ENCODE measurements at regions not wholly inside any gene's neighbourhood (a gene's known extent, or its start where the extent isn't known, plus 50 kb on each side); places are given as distances from the start of the nearest gene placed in this dataset.

DNA sequence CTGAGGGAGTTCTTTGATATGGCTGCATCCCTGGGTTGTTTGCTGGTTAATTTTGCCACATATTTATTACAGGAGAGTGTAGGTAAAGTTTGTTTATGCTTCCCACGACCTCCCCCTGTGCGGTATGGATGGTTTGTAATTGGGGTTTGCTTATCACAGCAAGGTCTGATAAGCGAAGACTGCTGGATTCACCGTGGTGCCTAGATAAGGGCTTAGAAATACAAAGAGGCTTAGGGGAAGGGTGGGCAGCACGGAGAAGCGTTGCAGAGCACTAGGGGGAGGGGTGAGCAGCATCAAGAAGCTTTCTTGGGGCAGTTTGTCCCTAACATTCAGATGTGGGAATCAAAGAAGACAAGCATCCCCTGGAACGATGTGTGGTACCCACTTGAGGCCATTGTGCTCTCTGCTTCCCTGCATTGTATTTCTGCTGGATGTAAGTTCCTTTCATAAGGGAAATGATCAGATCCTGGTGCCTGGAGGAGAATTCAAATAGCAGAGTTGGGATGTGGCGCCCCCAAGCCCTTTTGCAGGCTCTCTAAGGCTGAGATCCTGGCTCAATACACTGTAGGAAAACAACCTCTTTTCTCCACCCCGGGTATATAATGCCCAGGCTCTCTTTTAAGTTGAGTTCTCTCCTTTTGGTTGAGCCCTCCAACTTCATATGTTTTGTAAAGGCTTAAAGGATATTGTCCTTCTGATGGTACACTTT is 598.1 kb upstream of the ADGRL4 start:
- DNase-seq: no peak

DNA sequence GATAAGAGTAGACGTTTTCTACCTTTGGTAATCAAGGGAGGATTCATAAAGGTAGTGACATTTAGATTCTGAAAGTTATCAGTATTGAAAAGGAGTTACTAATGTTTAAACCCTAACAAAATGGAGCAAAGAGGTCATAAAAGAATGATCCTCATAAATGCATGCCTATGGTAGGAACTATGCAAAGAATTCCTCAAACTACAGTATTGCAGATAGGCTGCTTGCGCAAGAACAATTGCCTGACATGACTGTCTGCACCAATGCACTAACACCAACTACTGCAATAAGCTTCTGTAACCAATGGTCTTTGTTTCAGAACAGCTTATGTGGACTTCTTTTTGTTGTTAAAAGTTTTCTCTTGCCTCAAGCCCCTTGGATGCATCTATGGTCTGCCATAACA is 597.3 kb upstream of the ADGRL4 start:
- DNase-seq: no peak

DNA sequence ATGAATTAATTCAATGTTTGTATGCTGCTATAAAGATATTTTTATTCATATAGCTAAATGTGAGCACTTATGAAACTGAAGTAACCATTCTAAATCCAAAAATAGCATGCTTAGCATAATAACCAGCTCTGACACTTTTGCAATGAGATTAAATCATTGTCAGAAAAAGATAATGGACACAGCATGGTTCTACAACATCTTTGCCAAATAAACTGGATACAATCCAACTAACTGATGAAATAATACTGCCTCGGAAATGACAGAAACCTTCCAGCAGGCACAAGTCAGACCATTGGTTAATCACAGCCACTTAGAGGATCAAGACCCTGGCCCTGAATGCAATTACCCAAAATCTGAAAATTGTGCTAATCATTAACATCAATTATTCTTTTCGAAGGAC is 592.7 kb upstream of the ADGRL4 start:
- peak; percentile 21 to 53 for DNase-seq

DNA sequence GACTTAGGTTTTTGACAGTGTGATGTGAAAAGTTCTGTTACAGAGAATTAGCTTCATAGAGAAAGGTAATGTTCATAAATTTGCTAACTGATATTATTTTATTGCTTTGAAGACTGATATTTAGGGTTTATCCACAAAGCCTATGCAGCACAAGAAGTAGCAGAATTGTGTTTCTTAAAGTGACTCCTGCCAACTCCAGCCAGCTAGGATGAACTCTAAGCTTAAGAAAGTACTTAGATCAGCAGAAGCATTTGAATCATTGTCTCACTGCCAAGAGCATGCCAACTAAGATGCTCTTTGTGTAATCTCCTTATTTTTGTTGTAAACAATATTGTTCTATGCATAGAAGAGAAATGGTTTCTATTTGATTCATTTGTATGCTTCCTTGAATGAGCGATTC is 589.4 kb upstream of the ADGRL4 start:
- DNase-seq: no peak

DNA sequence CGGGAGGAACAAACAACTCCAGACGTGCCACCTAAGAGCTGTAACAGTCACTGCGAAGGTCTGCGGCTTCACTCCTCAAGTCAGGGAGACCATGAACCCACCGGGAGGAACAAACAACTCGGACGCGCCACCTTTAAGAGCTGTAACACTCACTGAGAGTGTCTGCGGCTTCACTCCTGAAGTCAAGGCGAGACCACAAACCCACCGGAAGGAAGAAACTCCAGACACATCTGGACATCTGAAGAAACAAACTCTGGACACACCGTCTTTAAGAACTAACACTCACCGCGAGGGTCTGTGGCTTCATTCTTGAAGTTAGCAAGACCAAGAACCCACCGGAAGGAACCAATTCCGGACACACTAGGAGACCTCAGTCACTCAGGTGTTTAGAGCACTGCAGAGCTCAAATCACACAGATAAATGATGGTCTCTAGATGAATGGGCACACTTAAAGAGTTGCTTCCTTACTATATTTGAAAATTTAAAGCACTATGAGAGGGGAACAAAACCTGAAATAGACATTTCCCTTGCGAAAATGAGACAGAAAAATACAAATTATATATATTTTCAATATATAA is 587.7 kb upstream of the ADGRL4 start:
- no peak for DNase-seq

DNA sequence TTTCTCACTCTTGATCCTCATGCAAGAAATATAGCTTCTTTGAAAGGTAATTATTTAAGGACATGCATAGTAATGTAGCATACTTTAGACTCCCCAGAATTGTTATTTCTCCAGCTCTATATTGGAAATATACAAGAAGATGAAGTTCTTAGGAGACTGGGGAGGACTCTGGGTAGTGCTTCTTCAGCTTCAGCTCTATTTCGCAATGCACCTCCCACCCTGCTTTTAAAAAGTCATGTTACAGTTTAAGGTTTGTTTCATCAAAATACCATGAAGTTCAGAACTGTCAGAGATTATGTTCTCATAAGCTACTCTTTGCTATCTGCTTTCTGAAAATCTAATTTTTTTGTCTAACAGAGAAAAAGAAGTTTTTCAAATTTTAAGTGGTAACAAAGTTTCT is 586.2 kb upstream of the ADGRL4 start:
- no peak for DNase-seq

DNA sequence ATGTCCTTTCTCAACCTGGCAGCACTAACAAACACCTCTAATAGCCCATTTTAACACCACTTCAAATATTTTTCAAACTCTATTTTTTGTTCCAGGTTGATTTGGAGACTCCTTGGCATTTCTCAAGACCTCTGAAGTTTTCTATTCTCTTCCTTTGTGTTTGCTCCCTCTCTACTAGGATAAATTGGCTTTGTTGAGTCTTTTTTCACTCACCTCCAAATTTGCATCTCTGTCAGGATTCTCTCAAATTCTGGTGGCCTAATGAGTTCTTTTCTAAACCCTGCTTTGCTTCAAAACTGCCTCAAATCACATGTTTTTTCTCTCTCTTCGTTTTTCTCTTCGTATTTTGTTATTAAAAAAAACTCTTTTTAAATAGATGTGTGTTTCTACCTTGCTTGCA is 582.2 kb upstream of the ADGRL4 start:
- DNase-seq: no peak

DNA sequence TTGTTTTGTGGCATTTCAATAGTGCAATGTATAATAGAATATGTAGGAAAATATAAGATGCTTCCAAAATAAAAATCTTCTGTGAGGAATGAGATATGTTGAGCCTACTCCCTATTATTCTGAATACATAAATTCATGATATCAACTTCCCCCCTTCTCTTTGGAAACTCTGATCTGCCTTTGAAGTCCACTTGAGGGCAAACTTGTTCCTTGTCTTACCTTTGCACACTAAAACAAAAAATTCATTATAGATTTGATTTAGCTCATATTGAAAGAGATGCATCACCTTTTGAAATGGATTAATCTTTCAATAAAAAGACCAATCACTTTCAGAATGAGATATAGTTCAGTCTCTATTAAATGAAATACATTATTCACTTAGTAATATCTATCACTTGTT is 580.7 kb upstream of the ADGRL4 start:
- DNase-seq: no peak

DNA sequence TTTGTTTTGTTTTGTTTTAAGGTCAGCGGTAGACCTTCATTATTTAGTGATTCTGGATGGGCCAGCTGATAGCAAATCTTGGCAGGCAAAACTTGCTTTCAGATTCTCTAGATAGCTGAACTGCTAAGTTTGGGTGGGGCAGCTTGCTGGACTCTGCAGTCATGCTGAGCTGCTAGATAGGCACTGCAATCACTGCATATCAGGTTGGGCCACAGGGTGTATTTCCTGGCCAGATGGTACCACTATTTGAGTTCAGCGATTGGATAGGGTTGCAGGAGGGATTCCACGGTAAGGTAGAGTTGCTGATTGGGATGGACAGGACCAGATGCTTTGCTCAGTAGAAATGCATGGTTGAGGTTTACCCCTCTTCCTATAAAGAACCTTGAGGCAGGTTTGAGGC is 579.3 kb upstream of the ADGRL4 start:
- DNase-seq: no peak

DNA sequence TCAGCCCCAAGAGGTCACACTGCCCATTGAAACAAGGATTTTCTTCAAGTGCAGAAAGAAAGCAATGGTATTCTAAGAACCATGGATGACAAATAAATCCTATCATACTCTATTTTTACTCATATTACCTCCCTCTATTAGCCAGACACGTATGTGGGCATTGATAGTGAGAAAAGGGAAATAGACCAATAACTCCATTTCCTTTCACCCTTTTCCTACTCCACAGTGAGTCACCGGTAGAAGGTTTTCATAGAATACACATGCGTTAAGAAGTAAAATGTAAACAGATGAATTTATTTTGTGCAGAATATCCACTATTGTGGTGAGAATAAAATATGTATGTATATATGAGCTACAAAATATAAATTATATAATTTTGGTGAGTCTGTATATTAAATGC is 568.9 kb upstream of the ADGRL4 start:
- DNase-seq: no peak

DNA sequence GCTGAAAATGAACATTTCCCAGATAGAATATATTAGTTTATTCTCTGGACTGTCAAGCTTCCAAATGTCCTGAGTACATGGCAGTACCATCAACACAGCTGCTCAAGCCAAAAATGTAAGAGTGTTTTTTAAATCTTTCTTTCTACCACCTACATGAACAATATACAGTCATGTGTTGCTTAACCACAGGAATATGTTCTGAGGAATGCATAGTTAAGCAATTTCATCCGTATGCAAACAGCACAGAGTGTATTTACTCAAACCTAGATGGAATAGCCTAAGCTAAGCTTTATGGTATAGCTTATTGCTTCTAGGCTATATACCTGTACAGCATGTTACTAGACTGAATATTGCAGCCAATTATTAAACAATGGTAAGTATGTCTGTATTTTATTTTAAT is 561.9 kb upstream of the ADGRL4 start:
- no peak for DNase-seq

DNA sequence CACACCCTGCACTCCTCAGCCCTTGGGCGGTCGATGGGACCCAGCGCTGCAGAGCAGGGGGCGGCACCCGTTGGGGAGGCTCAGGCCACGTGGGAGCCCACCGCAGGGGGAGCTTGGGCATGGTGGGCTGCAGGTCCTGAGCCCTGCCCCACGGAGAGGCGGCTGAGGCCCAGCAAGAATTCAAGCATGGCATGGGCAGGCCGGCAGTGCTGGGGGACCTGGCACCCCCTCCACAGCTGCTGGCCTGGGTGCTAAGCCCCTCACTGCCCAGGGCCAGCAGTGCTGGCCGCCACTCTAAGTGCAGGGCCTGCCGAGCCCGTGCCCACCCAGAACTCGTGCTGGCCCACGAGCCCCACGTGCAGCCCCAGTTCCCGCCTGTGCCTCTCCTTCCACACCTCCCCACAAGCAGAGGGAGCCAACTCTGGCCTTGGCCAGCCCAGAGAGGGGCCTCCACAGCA is 555.0 kb upstream of the ADGRL4 start:
- no peak for DNase-seq

DNA sequence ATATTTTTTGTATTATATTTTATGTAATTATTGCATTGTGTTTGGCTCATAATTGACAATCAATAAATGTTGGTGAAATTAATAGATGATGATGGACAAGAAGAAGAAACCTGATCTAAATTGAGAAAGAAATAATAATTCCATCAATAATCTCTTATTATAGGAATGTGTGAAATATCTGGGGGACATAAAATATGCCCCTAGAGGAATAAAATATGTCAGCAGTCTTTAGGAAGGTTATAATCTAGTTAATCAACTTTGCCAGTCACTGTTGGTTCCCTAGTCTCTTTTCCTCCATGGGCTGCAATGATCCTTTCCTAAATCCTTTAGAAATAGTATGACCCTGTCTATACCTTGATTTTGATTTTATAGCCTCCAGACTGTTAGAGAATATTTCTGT is 549.7 kb upstream of the ADGRL4 start:
- no peak for DNase-seq

DNA sequence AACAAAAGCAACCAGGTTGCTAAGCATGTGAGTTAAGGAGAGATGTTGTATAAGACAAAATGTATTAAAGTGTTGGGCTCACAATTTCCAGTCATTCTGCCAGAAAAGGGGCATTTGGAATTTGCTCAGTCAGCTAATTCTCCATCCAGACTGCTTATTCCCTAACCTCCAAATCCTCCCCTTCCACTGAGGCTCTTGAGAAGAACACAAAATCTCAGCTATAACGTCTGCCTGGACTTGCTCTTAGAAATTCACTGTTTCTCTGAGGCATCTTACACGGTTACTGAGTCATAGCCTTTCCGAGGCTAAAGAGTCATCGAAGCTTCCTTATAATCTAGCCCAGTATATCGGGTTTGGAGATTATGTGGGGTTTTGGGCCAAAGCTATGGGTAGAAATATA is 548.2 kb upstream of the ADGRL4 start:
- no peak for DNase-seq

DNA sequence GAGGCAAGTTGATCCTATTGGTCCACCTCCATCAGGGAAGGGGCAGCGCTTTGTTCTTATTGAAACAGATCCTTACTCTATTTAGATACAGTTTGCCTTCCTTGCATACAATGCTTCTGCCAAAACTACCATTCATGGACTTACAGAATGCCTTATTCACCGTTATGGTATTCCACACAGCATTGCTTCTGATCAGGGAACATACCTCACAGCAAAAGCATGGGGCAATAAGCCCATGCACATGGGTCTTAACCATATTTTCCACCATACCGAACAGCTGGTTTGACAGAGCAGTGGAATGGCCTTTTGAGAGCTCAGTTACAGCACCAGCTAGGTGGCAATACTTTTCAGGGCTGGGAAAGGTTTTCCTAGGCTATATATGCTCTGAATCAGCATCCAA is 544.8 kb upstream of the ADGRL4 start:
- DNase-seq: no peak

DNA sequence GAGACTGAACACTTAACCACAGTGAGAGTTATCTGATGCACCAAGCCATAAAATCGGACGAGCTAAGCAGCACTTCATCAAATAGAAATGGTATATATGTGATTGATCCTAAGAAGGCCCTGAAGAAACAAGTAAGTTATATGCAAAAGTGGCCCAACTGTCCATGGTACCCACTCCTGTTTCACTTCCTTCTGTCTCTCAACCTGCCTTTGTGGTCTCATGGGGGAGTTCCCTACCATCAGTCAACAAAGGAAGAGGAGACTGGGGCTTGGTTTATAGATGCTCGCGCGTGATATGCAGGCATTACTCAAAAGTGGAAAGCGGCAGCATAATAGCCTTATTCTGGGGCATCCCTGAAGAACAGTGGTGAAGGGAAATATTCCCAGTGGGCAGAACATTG is 543.9 kb upstream of the ADGRL4 start:
- no peak for DNase-seq

DNA sequence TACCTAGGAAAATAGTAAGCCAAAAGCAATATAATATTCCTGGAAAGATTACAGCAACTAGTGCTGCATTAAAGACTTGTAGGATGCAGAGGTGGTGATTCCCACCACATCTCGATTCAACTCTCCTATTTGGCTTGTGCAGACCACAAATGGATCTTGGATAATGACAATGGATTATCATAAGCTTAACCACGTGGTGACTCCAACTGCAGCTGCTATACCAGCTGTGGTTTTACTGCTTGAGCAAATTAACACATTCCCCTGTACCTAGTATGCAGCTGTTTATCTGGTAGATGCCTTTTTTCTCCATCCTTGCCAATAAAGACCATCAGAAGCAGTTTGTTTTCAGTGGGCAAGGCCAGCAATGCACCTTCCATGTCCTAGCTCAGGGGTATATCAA is 542.7 kb upstream of the ADGRL4 start:
- DNase-seq: no peak

DNA sequence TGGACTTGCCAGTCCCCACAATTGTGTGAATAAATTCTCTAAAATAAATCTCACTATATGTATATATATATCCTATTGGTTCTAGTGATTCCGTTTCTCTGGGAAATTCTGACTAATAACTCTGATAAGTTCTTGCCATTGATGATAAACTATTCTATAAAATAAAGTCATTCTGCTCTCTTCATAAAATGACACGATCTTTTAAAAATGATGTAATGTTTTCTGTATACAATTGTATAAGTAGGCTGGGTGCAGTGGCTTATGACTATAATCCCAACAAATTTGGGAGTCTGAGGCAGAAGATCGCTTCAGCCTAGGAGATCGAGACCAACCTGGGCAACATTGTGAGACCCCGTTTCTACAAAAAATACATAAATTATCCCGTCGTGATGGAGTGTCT is 541.0 kb upstream of the ADGRL4 start:
- DNase-seq: no peak

DNA sequence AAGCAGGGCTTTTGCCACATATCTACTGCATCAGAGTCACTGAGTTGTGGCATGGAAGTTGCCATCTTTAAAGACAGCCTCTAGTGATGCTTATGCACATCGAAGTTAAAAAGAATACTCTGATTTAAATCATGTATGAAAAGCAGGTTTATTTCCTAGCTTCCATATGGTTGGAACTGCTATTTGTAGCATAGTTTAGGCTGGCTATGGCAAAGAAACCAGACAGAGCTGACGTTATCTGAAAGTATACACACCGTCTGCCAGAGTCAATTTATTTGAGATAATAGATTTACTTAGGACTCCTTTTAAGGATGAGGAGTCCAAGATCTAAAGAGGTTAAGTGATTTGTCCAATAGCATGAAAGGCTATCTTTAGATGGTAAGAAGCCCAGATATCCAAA is 536.9 kb upstream of the ADGRL4 start:
- DNase-seq: no peak

DNA sequence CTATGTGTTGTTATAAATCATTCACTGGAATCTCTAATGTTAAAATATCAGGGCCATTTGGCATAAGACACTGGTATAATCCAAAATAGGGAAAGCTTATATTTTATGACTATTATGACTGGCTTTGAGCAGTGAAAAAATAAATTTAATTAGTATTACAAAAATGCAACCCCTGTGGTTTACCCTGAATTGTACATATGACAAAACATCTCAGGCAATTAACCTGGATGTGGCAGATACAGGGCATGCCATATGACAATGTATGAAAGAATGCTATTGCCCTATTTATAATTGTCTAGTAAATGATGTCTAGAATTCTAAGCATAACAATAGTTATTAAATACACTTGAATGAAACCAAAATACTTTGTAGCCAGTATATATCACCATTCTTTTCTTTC is 532.5 kb upstream of the ADGRL4 start:
- DNase-seq: no peak

DNA sequence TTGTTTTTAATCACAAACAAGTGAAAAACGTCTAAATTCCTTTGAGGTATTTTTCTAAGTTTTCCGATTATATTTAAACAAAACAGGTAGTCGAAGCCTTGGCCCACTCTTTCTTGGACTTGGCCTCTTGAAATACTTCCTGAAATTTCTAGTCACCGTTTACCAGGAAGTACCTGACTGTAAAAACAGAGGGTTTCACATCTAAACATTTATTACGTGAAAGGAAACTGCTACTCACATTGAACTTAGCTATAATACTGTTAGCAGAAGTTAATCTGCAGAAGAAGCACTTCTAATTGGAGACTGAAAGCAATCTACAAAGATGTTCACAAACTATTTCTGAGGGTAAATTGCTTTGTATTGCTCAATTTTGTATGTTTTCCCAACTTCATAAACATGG is 526.0 kb upstream of the ADGRL4 start:
- no peak for DNase-seq

DNA sequence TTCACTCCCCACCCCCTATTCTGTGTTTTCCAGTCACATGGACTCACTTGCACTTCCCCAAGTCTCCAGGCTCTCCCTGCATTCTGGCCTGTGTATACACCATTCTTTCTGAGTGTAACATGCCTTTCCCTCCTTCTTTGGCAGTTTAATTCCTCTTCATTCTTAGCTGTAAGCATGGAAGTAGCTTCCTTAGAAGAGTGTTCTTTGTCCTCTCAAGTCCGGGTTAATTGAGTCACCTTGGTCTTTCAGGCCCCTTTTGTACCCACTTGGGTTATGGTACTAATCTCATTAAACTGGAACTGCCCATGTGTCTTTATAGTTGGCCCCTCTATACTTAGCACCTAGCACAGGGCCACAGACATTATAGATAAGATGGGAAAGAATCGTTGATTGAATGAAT is 525.3 kb upstream of the ADGRL4 start:
- no peak for DNase-seq

DNA sequence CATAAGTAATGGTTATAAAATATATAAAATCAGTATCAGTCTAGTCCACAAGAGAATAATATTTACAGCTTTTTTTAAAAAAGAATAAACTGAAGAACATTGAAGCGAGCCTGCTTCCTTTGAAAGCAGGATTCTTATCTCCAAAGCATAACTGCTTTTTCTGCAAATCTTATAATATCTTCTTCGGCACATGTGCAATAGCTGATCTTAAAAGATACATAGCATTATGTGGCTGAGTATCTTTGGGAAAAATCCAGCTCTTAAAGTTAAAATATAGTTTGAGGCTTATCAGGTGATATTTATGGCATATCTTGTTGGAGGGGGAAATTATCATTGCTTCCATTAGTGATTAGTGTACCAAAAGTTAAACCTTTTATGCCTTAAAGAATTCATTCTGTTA is 523.9 kb upstream of the ADGRL4 start:
- DNase-seq: no peak

DNA sequence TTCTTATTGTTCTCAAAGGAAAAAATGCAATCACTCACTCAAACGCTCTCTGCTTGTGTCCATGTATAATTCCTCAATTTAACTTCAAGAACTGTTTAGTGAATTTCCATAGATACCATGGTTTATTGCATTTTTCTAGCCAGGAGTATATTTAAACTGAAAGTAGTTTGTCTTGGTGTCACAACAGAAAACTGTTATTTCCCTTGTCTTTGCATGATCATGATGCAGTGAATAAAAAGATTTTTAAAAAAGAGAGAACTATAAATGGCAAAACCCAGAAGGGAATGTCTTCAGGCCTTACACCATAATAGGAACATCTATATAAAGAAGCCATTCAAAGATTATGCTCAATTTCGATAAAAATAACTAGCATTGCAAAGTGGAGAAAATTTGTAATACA is 523.5 kb upstream of the ADGRL4 start:
- no peak for DNase-seq

DNA sequence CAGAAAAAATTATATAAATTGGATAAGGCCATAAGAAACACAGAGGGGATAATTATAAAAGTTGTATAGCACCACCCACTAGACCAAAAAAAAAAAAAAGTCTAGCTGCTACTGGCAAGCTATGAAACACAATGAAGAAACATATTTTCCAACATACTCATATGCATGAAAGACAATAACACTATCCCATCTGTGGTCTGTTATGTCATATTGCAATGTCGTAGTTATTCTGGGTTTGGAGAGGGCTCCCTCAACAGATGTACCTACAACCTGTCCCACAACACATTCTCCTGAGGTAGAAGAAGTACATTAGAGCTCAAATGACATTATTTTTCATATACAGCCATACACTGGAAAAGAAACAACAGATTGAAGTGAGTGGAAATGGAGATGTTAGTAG is 517.6 kb upstream of the ADGRL4 start:
- no peak for DNase-seq
